SW 1271 (cell line): ENCODE measurements at regions not wholly inside any gene's neighbourhood (a gene's known extent, or its start where the extent isn't known, plus 50 kb on each side); places are given as distances from the start of the nearest gene placed in this dataset.
A peak's percentile ranks its signal among the peaks of the same experiment; 100 is the strongest.
"Not testable (repeated sequence)": the region's sequence is repeated elsewhere in the genome, so short reads cannot be mapped to it uniquely, and the experiment has no call there.

ENCODE experiments used
- DNase-seq, 2 experiments: peaks; one replicate each; lab custom pipeline; 2025; lab: John Stamatoyannopoulos, UW

DNA sequence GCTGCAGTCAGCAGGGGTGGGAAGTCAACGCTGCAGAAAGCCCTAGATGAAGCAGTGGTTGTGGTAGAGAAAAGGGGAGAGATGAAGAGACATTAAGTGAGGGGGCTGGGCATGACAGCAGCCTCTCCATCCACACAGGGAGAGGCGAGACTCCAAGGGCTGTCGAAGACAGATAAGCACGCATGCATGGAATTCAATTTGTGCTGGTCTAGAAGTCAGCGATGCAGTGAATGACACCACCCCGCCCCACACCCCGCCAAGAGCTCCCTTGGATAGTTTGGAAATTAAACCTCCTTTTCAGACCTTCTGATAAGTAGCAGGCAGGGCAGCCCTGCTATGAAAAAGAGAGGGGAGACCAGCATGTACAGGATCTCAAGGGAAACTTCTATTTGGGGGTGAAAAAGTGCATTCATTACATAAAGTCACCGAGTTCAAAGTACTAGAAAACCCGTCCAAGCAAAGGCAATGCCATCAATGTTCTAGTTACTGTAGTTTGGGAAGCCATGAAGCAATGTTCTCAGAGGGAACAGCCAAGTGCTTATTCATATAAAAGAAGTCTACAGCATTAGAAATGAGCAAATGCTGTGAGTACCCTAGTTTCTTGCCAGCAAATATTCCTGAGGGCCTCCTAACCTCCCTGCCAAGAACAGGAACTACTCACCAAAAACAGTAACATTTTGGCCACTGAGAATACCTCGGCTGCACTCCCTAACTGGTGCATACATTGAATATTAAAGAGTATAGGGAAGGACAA lies 152.3 kb upstream of the ANXA10 start:
- no peak for DNase-seq

GRCh38 chr4:167943872-167944505 lies 148.3 kb upstream of the ANXA10 start:
- no peak for DNase-seq

DNA sequence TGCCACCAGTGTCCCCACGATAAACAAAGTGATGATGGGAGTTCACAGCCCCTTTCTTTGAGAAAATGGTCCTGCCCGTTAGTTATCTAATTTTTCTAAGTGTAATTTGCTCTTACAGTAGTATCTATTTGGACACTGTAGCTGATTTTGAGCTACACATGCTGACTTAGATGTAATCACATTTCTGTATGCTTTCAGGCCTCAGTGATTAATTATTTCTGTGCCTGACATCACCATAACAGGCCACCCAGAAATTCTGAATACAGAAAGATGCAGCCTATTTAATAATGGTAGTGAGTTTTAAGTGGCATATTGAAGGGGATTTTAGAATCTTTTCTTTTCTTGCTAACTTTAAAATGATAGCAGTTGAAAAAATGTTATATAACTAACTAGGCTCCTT lies 147.6 kb upstream of the ANXA10 start:
- no peak for DNase-seq

DNA sequence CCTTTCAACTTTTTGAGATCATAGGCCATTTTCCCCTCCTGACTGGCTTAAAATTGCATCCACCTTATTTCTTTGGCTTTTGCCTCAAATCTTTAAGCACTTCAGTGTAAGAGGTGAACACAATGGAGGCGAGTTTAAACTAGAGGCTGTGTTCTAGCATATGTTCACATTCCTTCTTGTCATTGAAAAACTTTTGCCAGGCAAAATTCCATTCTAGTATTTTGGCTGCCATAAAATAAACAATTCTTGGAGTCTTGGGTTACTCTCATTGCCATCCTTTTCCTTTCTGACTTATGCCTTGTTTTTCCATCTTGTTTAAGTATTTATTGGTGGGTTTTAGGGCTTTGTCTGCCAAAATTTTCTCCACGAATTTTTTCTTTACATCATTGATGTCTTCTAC lies 137.3 kb upstream of the ANXA10 start:
- DNase-seq, result no peak

GRCh38 chr4:167956676-167957075 lies 135.7 kb upstream of the ANXA10 start:
- DNase-seq, result no peak

GRCh38 chr4:167964766-167965373 lies 127.5 kb upstream of the ANXA10 start:
- no peak for DNase-seq

GRCh38 chr4:167966143-167966542 lies 126.2 kb upstream of the ANXA10 start:
- DNase-seq, result no peak

GRCh38 chr4:167973513-167973912 lies 118.8 kb upstream of the ANXA10 start:
- no peak for DNase-seq

DNA sequence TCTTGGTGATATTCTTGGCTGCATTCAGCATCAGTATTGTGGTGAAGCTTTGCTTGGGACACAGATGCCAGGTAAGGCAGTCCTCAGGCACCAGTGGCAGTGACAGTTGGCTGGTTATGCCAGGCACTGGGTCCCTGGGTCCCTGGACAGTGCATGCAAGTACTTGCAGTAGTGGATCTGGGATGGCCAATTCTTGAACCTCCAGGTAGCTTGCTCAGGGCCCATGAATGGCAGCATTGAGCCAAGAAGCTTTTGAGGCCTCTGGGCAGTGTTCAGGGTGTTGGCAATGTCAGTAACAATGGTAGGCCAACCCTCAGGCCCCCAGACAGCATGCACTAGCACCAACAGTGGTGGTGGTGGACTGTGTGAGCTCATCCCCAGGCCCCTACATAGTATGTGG lies 106.8 kb upstream of the ANXA10 start:
- DNase-seq, result no peak

DNA sequence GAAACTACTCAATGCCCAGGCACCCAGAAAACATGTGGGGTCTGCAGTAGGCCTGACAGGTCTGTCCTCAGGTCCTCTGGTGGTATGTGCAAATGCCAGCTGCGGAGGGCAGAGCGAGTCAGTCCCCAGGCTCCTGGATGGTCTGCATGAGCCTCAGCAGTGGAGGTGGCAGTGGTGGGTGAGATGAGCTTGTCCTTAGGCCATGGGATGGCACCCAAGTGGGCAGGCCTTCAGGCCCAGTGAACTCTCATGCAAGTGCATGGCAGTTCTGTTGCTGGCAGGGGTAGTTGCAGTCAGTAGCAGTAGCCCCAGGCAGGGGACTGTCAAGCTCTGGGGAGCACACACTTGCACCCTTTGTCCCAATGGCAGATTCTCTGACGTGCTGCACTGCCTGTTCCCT lies 106.3 kb upstream of the ANXA10 start:
- DNase-seq, result no peak

- no peak for DNase-seq
These were observed 105.1 kb upstream of the ANXA10 start for GRCh38 chr4:167987285-167987684.

- DNase-seq, result no peak
These were observed 102.5 kb upstream of the ANXA10 start for GRCh38 chr4:167989815-167990214.

DNA sequence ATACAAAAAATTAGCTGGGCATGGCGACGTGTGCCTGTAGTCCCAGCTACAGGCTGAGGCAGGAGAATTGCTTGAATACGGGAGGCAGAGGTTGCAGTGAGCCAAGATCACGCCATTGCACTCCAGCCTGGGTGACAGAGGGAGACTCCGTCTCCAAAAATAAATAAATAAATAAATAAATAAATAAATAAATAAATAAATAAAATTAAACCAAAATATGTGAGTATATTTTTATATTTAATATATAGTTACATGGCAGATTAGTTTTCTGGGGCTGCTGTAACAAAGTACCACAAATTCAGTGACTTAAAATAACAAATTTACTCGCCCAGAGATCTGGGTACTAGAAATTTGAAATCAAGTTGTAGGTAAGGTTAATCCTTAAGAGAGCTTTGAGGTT lies 84.2 kb upstream of the ANXA10 start:
- not testable (repeated sequence) for DNase-seq

DNA sequence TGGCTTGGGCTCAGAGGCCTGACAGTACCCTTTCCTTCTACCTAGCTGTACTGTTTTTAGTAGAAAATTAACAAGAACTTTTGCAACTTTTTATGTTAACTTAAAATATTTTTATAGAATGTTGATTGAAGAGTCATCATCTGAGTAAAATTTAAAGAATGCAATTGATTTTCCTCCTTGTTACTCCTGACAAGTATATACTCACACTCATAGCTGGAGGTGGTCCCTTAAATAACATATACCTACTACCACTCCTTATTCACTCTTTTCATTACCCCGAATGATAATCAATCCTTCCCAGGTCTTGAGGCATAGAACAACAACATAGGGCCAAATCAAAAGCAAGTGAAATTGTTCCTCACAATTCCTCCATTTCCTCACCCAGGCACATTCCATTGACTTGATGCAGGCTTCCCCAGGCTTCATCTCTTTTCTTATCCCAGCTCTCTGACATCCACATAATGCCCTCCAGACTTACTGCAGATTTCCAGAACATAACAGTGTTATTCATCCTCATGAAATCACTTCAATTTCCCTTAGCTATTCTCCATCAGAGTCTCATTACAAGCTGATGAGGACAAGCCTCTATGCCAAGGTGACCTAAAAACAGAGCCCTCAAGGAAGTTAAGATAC lies 73.2 kb upstream of the ANXA10 start:
- no peak for DNase-seq

DNA sequence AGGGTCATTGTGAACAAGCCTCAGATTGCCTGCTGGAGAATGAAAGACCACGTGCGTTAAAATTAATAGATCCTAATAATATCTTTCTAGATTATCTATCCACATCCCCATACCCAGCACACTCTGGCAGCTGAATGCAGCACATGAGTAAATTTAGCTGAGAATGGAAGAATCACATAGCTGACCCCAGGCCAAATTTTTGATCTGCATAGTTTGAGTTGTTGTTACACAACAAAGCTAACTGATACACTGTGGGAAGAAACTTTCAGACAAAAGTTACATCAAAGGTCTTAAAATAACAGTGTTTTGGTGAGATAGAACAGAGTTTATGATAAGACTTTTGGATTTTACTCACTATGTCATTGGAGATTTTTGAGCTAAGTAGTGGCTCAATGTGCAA lies 72.4 kb upstream of the ANXA10 start:
- no peak for DNase-seq

DNA sequence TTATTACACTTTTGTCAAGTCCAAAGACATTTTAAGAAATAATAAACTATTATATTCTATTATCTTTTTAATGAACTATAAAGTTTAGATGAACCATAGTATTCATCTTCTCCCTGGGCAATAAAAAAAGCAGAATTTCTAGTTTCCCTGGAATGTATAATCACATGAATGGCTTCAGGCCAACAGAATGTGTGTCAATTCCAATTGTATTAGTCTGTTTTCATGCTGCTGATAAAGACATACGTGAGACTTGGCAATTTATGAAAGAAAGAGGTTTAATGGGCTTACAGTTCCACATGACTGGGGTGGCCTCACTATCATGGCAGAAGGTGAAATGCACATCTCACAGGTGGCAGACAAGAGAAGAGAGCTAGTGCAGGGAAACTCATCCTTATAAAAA lies 70.7 kb upstream of the ANXA10 start:
- no peak for DNase-seq

DNA sequence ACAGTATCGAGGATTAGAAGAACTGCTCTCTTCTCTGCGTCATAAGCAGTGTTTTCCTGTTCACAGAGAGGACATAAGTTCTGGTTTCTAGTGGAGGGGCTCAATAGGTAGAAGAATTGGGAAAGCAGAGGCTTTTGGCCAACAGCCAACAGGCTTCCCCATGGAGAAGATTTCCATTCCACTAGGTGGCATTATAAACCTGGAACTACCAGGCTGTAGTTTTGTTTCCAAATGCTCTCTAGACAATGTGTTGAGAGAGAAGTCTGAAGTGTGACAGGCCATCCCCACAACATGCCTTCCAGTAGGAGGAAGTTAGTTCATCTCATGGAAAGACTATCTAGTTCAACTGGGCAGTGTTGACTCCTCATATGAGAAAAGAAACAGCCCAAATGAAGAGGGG lies 63.8 kb upstream of the ANXA10 start:
- DNase-seq, result peak in 1 of 2 experiments; percentile 5

DNA sequence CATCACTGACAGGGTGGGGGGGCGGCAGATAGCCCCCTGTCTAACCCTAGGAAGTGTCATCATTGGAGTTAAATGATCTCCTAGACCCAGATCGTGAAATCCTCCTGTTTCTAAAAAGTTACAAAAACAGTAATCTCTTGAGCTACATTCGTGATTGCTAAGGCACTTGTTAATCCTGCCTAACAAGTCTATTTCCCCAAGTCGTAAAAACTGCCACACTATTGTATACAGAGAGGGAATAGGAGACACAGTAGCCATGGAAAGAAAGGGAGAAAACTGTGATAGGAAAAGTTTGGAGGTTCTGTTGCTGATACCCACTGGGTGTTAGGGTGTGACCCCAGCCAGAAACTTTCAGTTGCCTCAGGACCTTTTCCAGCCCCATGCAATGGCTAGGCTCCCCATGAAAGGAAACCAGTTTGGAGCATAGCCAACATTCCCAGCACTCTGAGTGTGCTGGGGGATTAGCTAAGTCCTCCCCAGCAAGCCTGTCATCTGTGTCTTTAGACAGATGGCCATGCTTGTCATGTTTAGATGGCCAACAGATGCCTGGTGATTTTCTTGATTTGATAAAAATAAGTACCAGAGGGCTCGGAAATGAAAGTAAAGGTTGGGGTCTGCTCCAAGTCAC lies 63.3 kb upstream of the ANXA10 start:
- DNase-seq, result no peak

- no peak for DNase-seq
These were observed 54.7 kb upstream of the ANXA10 start for GRCh38 chr4:168037676-168038075.

DNA sequence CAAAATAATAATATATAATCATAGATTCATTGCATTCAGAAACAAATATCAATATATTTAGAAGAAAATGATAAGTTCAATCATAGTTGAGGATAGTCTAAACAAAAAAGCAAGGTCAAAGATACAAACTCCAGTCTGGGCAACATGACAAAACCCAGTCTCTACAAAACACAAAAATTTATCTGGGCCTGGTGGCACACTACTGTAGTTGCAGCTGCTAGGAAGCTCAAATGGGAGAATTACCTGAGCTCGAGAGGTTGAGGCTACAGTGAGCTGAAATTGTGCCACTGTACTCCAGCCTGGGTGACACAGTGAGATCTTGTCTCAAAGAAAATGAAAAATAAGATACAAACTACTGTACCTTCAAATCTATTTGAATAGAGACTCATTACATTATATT lies 52.7 kb upstream of the ANXA10 start:
- DNase-seq, result no peak
